ENCODE measurements at regions not wholly inside any gene's neighbourhood (a gene's known extent, or its start where the extent isn't known, plus 50 kb on each side); places are given as distances from the start of the nearest gene placed in this dataset.

GRCh38 chr3:94778289-94778688 is 715.4 kb downstream of the NSUN3 start:
- TF ChIP-seq, protein P1, sequence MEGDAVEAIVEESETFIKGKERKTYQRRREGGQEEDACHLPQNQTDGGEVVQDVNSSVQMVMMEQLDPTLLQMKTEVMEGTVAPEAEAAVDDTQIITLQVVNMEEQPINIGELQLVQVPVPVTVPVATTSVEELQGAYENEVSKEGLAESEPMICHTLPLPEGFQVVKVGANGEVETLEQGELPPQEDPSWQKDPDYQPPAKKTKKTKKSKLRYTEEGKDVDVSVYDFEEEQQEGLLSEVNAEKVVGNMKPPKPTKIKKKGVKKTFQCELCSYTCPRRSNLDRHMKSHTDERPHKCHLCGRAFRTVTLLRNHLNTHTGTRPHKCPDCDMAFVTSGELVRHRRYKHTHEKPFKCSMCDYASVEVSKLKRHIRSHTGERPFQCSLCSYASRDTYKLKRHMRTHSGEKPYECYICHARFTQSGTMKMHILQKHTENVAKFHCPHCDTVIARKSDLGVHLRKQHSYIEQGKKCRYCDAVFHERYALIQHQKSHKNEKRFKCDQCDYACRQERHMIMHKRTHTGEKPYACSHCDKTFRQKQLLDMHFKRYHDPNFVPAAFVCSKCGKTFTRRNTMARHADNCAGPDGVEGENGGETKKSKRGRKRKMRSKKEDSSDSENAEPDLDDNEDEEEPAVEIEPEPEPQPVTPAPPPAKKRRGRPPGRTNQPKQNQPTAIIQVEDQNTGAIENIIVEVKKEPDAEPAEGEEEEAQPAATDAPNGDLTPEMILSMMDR (optimal IDR thresholded peaks at IDR 0.05 in 1 of 3, IDR thresholded peaks at IDR 0.05 in 1 of 3, conservative IDR thresholded peaks at IDR 0.05 in 1 of 3; ENCODE audit: extremely low read depth in 1 of 3, insufficient read depth in 2 of 3, low read length in 3 of 3), result no peak
- TF ChIP-seq EZH2 (IDR thresholded peaks at IDR 0.05; ENCODE audit: low read length), result no peak
- no peaks in the 10 kb centered on the region for H3K9me1 ChIP-seq (ENCODE audit: control insufficient read depth, extremely low read depth, insufficient read depth, low read length)
- H3K9ac ChIP-seq (ENCODE audit: control insufficient read depth, extremely low read depth, insufficient read depth, low read length), result no peak overlapping the region
- dilution Hi-C loops (cut with MboI; ENCODE audit: extremely low pct_ligation_motif_present, low sequenced_read_pairs), result no loop called here
- no peaks in the 10 kb centered on the region for H3K27me3 ChIP-seq (ENCODE audit: control insufficient read depth, extremely low read depth, insufficient read depth, low read length)
- no peak overlapping the region for H2AFZ ChIP-seq (ENCODE audit: control insufficient read depth, low read length)
- H3K36me3 ChIP-seq (ENCODE audit: control insufficient read depth in 2 of 2, extremely low read depth in 1 of 2, insufficient read depth in 2 of 2, low read length in 2 of 2), result no peaks in the 10 kb centered on the region
- no peaks in the 10 kb centered on the region for H3K79me2 ChIP-seq (ENCODE audit: control insufficient read depth, insufficient read depth, low read length)
- H3K4me1 ChIP-seq (ENCODE audit: control insufficient read depth, extremely low read depth, insufficient read depth, low read length), result no peaks in the 10 kb centered on the region
- no peak overlapping the region for H3K4me2 ChIP-seq (ENCODE audit: control insufficient read depth, extremely low read depth, insufficient read depth, low read depth, low read length)
- H3K27ac ChIP-seq (ENCODE audit: control insufficient read depth, insufficient read depth, low read length), result no peak overlapping the region
- no peaks in the 10 kb centered on the region for H3K9me3 ChIP-seq (ENCODE audit: control insufficient read depth, low read depth, low read length)
- no peak overlapping the region for H3K4me3 ChIP-seq (ENCODE audit: control insufficient read depth in 2 of 3, extremely low read depth in 1 of 3, insufficient read depth in 2 of 3, low read depth in 1 of 3, low read length in 3 of 3)
- H4K20me1 ChIP-seq (ENCODE audit: control insufficient read depth, extremely low read depth, insufficient read depth, low read length), result no peaks in the 10 kb centered on the region
- FAIRE-seq (no peak), DNase-seq (ENCODE audit: low read depth, low spot score) (no peak)

DNA sequence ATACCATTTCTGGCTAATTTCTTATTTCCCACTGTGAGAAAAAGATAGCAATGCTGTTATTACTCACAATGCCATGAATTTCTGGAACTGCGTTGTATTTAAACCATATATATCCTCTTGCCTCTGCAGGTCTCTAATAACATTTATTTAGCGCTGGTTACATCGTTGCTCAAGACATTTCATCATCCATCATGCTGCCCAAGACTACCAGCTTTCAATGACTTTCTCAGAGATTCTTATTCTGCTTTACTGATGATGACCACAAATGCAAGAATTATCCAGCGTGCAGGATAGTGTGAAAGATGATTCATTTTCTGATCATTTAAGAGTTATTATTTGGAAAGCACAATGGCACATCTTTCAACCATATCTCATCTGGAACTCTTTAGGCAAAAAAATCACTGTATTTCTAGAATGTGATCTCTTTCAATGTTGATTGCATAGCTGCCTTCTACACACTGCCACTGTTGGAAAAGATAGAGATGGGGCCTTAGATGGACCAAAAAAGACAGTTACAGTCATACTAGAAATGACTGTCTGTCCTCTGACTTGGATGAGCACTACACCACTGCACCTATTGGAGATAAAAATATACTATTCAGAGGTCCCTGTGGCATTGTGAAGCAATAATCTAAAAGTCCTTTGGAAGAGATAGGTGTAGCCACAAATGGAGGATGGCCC is 716.1 kb downstream of the NSUN3 start:
- Histone ChIP-seq H3K9me1 (ENCODE audit: control insufficient read depth, extremely low read depth, insufficient read depth, low read length) (no peaks in the 10 kb centered on the region), H3K79me2 (ENCODE audit: control insufficient read depth, insufficient read depth, low read length) (no peaks in the 10 kb centered on the region), H3K4me3 (ENCODE audit: control insufficient read depth in 2 of 3, extremely low read depth in 1 of 3, insufficient read depth in 2 of 3, low read depth in 1 of 3, low read length in 3 of 3) (no peak overlapping the region), H3K9me3 (ENCODE audit: control insufficient read depth, low read depth, low read length) (no peaks in the 10 kb centered on the region), H3K36me3 (ENCODE audit: control insufficient read depth in 2 of 2, extremely low read depth in 1 of 2, insufficient read depth in 2 of 2, low read length in 2 of 2) (no peaks in the 10 kb centered on the region), H4K20me1 (ENCODE audit: control insufficient read depth, extremely low read depth, insufficient read depth, low read length) (no peaks in the 10 kb centered on the region), H3K9ac (ENCODE audit: control insufficient read depth, extremely low read depth, insufficient read depth, low read length) (no peak overlapping the region), H3K27ac (ENCODE audit: control insufficient read depth, insufficient read depth, low read length) (no peak overlapping the region), H2AFZ (ENCODE audit: control insufficient read depth, low read length) (no peak overlapping the region), H3K4me2 (ENCODE audit: control insufficient read depth, extremely low read depth, insufficient read depth, low read depth, low read length) (no peak overlapping the region), H3K4me1 (ENCODE audit: control insufficient read depth, extremely low read depth, insufficient read depth, low read length) (no peaks in the 10 kb centered on the region), H3K27me3 (ENCODE audit: control insufficient read depth, extremely low read depth, insufficient read depth, low read length) (no peaks in the 10 kb centered on the region)
- DNase-seq (ENCODE audit: low read depth, low spot score), result no peak
- dilution Hi-C loops (cut with MboI; ENCODE audit: extremely low pct_ligation_motif_present, low sequenced_read_pairs), result no loop called here
- TF ChIP-seq EZH2 (IDR thresholded peaks at IDR 0.05; ENCODE audit: low read length), result no peak
- TF ChIP-seq, protein P1 (optimal IDR thresholded peaks at IDR 0.05 in 1 of 3, IDR thresholded peaks at IDR 0.05 in 1 of 3, conservative IDR thresholded peaks at IDR 0.05 in 1 of 3; ENCODE audit: extremely low read depth in 1 of 3, insufficient read depth in 2 of 3, low read length in 3 of 3), result no peak
- no peak for FAIRE-seq

All from keratinocyte (primary cell).